B cell (primary cell): ENCODE measurements at regions not wholly inside any gene's neighbourhood (a gene's known extent, or its start where the extent isn't known, plus 50 kb on each side); places are given as distances from the start of the nearest gene placed in this dataset.

Source experiments
- ATAC-seq: fragments of 200-7000 bp; cut with Tn5 transposase; one replicate; pipeline ENCODE4 v1.10.0; 2021; ENCODE audit warnings: low read depth, mild to moderate bottlenecking, moderate number of reproducible peaks, moderate library complexity
- CTCF ChIA-PET: fragments of 350-600 bp; sonication (Branson Sonifier 250); formaldehyde crosslinking; loops from one replicate; lab custom pipeline; 2021; ENCODE audit warnings: antibody characterized with exemption, inconsistent platforms; lab: Charles Lee
- POLR2A ChIA-PET: fragments of 350-600 bp; sonication (Branson Sonifier 250); formaldehyde crosslinking; loops from one replicate; lab custom pipeline; 2021; ENCODE audit warnings: antibody characterized with exemption; lab: Charles Lee
- DNase-seq: peaks from one replicate; pipeline ENCODE4 v3.0.0; 2013
- H2AFZ ChIP-seq: 2 replicates; pipeline ENCODE4 v1.6.1; 2012; ENCODE audit warnings: mild to moderate bottlenecking, low read depth, low read length; ENCODE audit not compliant: insufficient read depth, poor library complexity, severe bottlenecking
- H3K27ac ChIP-seq, 2 donors: 1 replicate in 1 of 2; 2 replicates in 1 of 2; pipeline ENCODE4 v1.5.1; 2012 to 2013; ENCODE audit warnings: low read length in 2 of 2, mild to moderate bottlenecking in 2 of 2, moderate library complexity in 1 of 2
- H3K27me3 ChIP-seq, 4 experiments: fragments of 200-600 bp in 1 of 4; sonication (generic) in 1 of 4; replicated peaks in 1 of 4; 1 replicate in 2 of 4; 2 replicates in 2 of 4; pipeline versions ENCODE4 v1.6.1 to v1.7.0; 2013 to 2016; ENCODE audit warnings: low read length in 3 of 4, mild to moderate bottlenecking in 2 of 4, mixed read lengths in 1 of 4, moderate library complexity in 1 of 4; ENCODE audit not compliant: insufficient read depth in 4 of 4, control insufficient read depth in 3 of 4; ENCODE audit errors: control extremely low read depth in 1 of 4
- H3K36me3 ChIP-seq, 2 experiments: replicated peaks in 1 of 2; 1 replicate in 1 of 2; 2 replicates in 1 of 2; pipeline versions ENCODE4 v1.6.1 to v1.7.1; 2013; ENCODE audit warnings: low read length in 1 of 2; ENCODE audit not compliant: insufficient read depth in 2 of 2, control insufficient read depth in 1 of 2; ENCODE audit errors: control extremely low read depth in 1 of 2, extremely low read depth in 1 of 2
- H3K4me1 ChIP-seq, 2 donors: fragments of 200-600 bp in 1 of 2; sonication (generic) in 1 of 2; 1 replicate in 1 of 2; 2 replicates in 1 of 2; pipeline versions ENCODE4 v1.5.1 to v1.6.1; 2013 to 2017; ENCODE audit warnings: low read length in 2 of 2; ENCODE audit not compliant: control insufficient read depth in 2 of 2, insufficient read depth in 2 of 2
- H3K4me2 ChIP-seq: replicated peaks from 2 replicates; pipeline ENCODE3; 2012; ENCODE audit warnings: mild to moderate bottlenecking, low read depth, low read length; ENCODE audit not compliant: poor library complexity, severe bottlenecking
- H3K4me3 ChIP-seq, 5 experiments: fragments of 200-600 bp in 1 of 5; sonication (generic) in 1 of 5; 1 replicate in 3 of 5; 2 replicates in 2 of 5; pipeline versions ENCODE4 v1.5.1 to v1.7.0; 2011 to 2016; ENCODE audit warnings: low read length in 4 of 5, mild to moderate bottlenecking in 4 of 5, low read depth in 2 of 5, control low read depth in 1 of 5, moderate library complexity in 1 of 5; ENCODE audit not compliant: insufficient read depth in 1 of 5; ENCODE audit errors: control extremely low read depth in 1 of 5, extremely low read depth in 1 of 5
- H3K79me2 ChIP-seq: fragments of 200-600 bp; sonication (generic); one replicate; pipeline ENCODE4 v1.6.0; 2016; ENCODE audit warnings: low read length; ENCODE audit not compliant: control insufficient read depth, insufficient read depth
- H3K9ac ChIP-seq: fragments of 200-600 bp; sonication (generic); 2 replicates; pipeline ENCODE4 v1.6.1; 2017; ENCODE audit warnings: mild to moderate bottlenecking, low read length, moderate library complexity
- H3K9me3 ChIP-seq, 3 donors: one replicate each; pipeline versions ENCODE4 v1.6.1 to v1.7.1; 2013; ENCODE audit warnings: low read length in 2 of 3; ENCODE audit not compliant: control insufficient read depth in 2 of 3, insufficient read depth in 1 of 3; ENCODE audit errors: control extremely low read depth in 1 of 3
- H4K20me1 ChIP-seq: 2 replicates; pipeline ENCODE4 v1.6.0; 2012; ENCODE audit warnings: mild to moderate bottlenecking, low read length; ENCODE audit not compliant: insufficient read depth, control insufficient read depth, poor library complexity, severe bottlenecking
- H3K27ac Mint-ChIP-seq: one replicate; pipeline ENCODE4 v1.8.0; 2021; ENCODE audit warnings: mixed read lengths
- H3K27me3 Mint-ChIP-seq: one replicate; pipeline ENCODE4 v1.8.0; 2021; ENCODE audit warnings: mixed read lengths
- H3K4me1 Mint-ChIP-seq: one replicate; pipeline ENCODE4 v1.8.0; 2021; ENCODE audit warnings: mixed read lengths
- H3K4me3 Mint-ChIP-seq: one replicate; pipeline ENCODE4 v1.8.0; 2021; ENCODE audit warnings: mixed read lengths
- H3K9me3 Mint-ChIP-seq: one replicate; pipeline ENCODE4 v1.8.0; 2022; ENCODE audit warnings: mixed read lengths; ENCODE audit not compliant: insufficient read depth
- EZH2 ChIP-seq: IDR thresholded peaks from 2 replicates; pipeline ENCODE4 v1.6.1; 2012; ENCODE audit warnings: borderline replicate concordance, low read depth, mild to moderate bottlenecking, moderate library complexity, low read length; ENCODE audit not compliant: insufficient read depth, poor library complexity, severe bottlenecking
- WGBS: methylation state at CpG from one replicate; pipeline ENCODE4 v1.1.5; 2013; ENCODE audit warnings: missing lambda C conversion rate; ENCODE audit not compliant: insufficient coverage; 5-methylcytosine and 5-hydroxymethylcytosine counted together
- intact Hi-C: fragments of 100-400 bp; cut with micrococcal nuclease; formaldehyde crosslinking; loops from one replicate; pipeline ENCODE4 v1.10.0; 2022
- TF ChIP-seq, protein P1 (sequence below): fragments of 200-600 bp; IDR thresholded peaks from one replicate; pipeline ENCODE4 v1.8.0; 2022; ENCODE audit warnings: antibody characterized with exemption, mild to moderate bottlenecking

DNA sequence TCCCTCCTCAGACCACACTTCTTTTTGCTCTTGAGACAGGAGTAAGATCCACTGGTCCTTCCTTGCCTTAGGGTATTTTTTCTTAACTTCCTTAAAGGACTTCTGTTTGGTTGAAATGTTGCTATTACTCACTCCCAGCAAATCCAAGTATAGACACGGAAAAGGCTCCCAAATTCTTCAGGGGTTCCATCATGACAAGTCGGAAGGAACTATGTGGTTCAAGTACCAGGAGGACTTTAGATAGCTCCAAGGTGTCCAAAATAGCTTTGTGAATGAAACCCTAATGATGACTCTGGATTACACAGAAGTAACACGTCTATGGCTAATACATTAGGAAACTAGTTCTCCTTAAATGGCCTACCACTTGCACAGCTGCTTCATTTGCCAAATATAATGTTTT, 238.7 kb downstream of the KCTD12 start:
- Histone ChIP-seq H3K4me1 (no peaks in the 10 kb centered on the region), H3K4me2 (no peak overlapping the region), H3K27ac (no peak overlapping the region), H3K79me2 (no peaks in the 10 kb centered on the region), H3K4me3 (no peak overlapping the region), H3K9me3 (no peaks in the 10 kb centered on the region), H3K36me3 (no peaks in the 10 kb centered on the region), H2AFZ (no peak overlapping the region), H3K27me3 (no peaks in the 10 kb centered on the region), H4K20me1 (no peaks in the 10 kb centered on the region), H3K9ac (no peak overlapping the region)
- ATAC-seq, result no peak
- Mint-ChIP-seq H3K9me3 (no peaks in the 10 kb centered on the region), H3K4me3 (no peak overlapping the region), H3K4me1 (no peaks in the 10 kb centered on the region), H3K27ac (no peak overlapping the region), H3K27me3 (peaks cover 14% of the 10 kb centered on the region)
- WGBS, result 80% methylated on average over 1 of the region's 3 CpGs
- CTCF ChIA-PET, result no interaction called here
- intact Hi-C loops, result no loop called here
- DNase-seq, result no peak
- POLR2A ChIA-PET, result no interaction called here
- TF ChIP-seq EZH2, result no peak
- TF ChIP-seq, protein P1, sequence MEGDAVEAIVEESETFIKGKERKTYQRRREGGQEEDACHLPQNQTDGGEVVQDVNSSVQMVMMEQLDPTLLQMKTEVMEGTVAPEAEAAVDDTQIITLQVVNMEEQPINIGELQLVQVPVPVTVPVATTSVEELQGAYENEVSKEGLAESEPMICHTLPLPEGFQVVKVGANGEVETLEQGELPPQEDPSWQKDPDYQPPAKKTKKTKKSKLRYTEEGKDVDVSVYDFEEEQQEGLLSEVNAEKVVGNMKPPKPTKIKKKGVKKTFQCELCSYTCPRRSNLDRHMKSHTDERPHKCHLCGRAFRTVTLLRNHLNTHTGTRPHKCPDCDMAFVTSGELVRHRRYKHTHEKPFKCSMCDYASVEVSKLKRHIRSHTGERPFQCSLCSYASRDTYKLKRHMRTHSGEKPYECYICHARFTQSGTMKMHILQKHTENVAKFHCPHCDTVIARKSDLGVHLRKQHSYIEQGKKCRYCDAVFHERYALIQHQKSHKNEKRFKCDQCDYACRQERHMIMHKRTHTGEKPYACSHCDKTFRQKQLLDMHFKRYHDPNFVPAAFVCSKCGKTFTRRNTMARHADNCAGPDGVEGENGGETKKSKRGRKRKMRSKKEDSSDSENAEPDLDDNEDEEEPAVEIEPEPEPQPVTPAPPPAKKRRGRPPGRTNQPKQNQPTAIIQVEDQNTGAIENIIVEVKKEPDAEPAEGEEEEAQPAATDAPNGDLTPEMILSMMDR, result no peak

DNA sequence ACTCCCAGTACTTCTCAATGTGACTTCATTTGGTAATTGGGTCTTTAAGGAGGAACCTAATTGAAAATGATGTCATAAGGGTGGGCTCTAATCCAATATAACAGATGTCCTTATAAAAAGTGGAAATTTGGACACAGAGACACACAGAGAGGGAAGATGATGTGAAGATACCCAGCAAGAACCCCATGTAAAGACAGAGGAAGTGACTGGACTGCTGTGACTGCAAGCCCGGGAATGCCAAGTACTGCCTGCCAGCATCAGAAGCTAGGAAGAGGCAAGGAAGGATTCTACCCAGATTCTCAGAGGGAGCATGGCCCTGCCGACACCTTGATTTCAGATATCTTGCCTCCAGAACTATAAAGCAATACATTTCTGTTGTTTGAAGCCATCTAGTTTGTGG, 239.3 kb downstream of the KCTD12 start:
- H3K36me3 ChIP-seq, result no peaks in the 10 kb centered on the region
- POLR2A ChIA-PET, result no interaction called here
- 100% methylated on average over 1 of the region's 2 CpGs for WGBS

More for the DNA sequence above, 239.3 kb downstream of the KCTD12 start:
- no peak for ATAC-seq
- no peaks in the 10 kb centered on the region for H3K4me1 Mint-ChIP-seq
- no peaks in the 10 kb centered on the region for H3K27me3 ChIP-seq
- H3K4me1 ChIP-seq, result no peaks in the 10 kb centered on the region
- no peak overlapping the region for H3K4me3 ChIP-seq
- H2AFZ ChIP-seq, result no peak overlapping the region
- no peak overlapping the region for H3K4me2 ChIP-seq
- peaks cover 19% of the 10 kb centered on the region for H3K27me3 Mint-ChIP-seq
- intact Hi-C loops, result no loop called here
- no peak for DNase-seq
- H3K27ac ChIP-seq, result no peak overlapping the region
- TF ChIP-seq, protein P1, result no peak
- TF ChIP-seq EZH2, result no peak
- no peak overlapping the region for H3K4me3 Mint-ChIP-seq
- H3K27ac Mint-ChIP-seq, result no peak overlapping the region
- no peaks in the 10 kb centered on the region for H3K9me3 Mint-ChIP-seq
- H3K79me2 ChIP-seq, result no peaks in the 10 kb centered on the region
- no peak overlapping the region for H3K9ac ChIP-seq
- no peaks in the 10 kb centered on the region for H4K20me1 ChIP-seq
- CTCF ChIA-PET, result no interaction called here
- H3K9me3 ChIP-seq, result no peaks in the 10 kb centered on the region
